Activated CD4-positive, alpha-beta T cell treated with anti-CD3 and anti-CD28 coated beads for 1 hour (primary cell): ENCODE measurements at regions not wholly inside any gene's neighbourhood (a gene's known extent, or its start where the extent isn't known, plus 50 kb on each side); places are given as distances from the start of the nearest gene placed in this dataset.
"Not testable (repeated sequence)": the region's sequence is repeated elsewhere in the genome, so short reads cannot be mapped to it uniquely, and the experiment has no call there.

Experiments
- DNase-seq: peaks from one replicate; pipeline ENCODE4 v3.0.0-alpha.2; 2020

DNA sequence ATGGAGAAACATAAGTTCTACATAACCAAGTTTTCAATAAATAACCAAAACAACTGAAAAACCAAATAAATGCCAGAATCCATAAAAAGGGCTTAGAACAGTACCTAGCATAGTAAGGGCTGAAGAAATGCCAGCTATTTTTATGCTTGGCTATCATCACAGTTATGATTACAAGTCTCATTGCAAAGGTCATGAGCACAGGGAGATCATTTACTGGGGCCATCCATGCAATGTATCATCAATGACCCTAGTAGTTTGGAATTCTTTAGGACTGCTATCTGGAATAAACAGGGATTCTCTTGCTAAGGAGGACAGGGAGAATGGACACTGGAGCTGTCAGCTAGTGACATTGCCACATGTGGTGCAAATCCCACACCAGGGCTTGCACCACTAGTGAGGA is 92.5 kb upstream of the NAP1L1 start:
- DNase-seq: no peak

- not testable (repeated sequence) for DNase-seq
Measured at GRCh38 chr12:76175946-76176345, 91.5 kb upstream of the NAP1L1 start.

DNA sequence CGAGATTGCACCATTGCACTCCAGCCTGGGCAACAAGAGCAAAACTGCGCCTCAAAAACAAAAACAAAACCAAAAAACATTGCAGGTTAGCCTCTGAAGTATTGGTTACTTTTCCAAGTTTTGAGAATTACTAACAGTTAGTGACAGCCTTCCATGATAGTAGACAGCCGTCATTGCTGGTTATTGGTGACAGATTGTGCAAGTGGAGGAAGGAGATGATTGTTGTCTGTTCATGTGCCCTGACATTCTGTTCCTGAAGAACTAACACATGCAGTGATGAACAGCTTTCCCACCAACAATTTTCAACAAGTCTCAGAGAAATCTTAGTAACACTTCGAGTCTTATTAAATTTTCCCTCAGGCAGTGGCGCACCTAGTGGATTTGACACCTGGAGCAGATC is 89.3 kb upstream of the NAP1L1 start:
- DNase-seq: no peak

GRCh38 chr12:76158518-76159321 is 74.2 kb upstream of the NAP1L1 start:
- peak; percentile 24 for DNase-seq

DNA sequence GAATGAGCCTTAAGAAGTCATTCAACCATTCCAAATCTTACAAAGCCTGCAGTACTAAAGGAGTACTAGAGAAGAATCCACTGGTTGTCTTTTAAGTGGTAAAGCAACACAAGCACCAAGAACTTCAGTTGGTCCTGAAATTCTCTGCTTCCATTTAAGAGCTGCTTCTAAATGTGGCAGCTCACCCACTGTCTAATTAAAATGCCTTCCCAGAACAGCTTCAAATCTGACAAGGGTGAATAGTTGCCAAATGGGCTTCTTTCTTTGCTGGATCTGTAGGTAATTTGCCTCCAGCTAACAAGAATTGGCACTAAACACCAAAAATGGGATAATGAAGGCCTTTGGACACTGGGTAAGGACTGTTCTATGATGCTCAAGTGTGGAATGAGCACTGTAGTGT is 72.2 kb upstream of the NAP1L1 start:
- DNase-seq: no peak

- no peak for DNase-seq
Measured at GRCh38 chr12:76156314-76156713, 71.8 kb upstream of the NAP1L1 start.

- no peak for DNase-seq
Measured at GRCh38 chr12:76155157-76155670, 70.7 kb upstream of the NAP1L1 start.

- no peak for DNase-seq
Measured at GRCh38 chr12:76153616-76154015, 69.1 kb upstream of the NAP1L1 start.

- DNase-seq: no peak
Measured at GRCh38 chr12:76152181-76152807, 67.8 kb upstream of the NAP1L1 start.

DNA sequence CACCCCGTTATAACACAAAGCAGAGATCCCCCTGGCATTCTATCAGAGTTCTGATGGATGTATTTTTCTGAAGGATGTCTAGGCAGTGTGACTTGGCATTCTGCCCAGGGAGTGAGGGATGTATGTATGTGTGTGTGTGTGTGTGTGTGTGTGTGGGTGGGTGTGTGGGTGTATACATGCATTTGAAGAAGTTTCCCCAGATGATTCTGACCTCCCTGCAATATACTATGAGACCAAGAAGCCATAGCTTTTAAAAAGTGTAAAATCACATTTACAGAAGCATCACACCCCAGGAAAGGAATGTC is 59.7 kb upstream of the NAP1L1 start:
- DNase-seq: peak; percentile 16

DNA sequence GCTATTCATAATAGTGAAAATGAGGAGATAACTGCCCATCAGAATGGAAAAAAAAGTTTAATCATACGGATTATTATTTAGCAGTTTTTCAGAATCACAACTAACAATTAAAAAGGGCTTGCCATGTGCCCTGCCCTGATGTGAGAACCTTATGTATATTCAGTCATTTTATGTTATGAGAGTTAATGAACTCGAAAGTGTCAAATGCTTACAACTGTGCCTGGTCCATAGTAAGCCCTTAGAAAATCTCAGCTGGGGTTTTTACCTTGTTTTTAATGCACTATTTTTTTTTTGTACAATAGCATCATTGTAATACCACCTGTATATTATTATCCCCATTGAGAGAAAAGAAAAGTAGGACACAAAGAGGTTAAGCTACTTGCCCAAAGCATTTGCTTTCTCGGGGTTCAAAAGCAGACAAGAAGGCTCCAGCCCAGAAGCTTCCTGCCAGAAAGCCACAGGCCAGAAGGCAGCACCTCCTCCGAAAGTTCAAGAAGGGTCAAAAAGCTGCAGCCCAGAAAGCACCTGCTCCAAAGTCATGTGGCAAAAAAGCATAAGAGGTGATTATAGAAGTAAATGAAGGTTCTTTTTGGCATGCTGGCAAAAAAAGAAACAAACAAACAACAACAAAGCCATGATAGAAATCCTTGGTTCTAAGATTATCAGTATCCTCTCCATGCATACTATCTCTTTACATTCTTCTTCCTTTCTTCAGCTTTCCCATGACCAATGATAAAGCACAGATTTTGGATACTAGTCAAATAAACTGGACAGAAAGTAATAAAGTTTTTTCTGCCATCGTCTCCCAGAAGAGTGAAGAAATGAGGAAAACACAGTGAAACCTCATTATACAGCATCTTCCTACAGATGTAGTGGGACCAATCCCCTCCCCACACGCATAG is 59.1 kb upstream of the NAP1L1 start:
- DNase-seq: no peak

DNA sequence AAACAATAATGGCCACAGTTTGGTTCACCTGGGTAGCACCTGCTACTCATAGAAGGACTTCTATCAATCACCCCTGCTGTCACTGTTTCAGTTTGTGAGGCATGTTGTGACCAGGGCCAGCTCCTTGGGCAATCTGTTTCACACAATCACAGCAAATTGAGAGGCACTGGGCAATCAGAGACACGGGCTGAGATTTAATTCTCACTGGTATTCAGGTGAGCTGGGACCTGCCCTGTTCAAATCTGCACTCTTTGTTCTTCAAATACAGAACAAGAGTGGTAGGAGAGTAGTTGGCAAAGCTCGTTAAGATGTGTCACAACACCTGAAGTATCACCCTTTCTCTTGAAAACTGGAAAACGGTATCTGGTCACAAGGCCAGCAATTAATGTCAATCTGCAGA is 57.8 kb upstream of the NAP1L1 start:
- no peak for DNase-seq

GRCh38 chr12:76138656-76139055 is 54.2 kb upstream of the NAP1L1 start:
- DNase-seq: no peak

GRCh38 chr12:76137606-76138005 is 53.1 kb upstream of the NAP1L1 start:
- no peak for DNase-seq

GRCh38 chr12:76135456-76135855 is 51.0 kb upstream of the NAP1L1 start:
- DNase-seq: no peak
